WTC11 (cell line): ENCODE measurements at regions not wholly inside any gene's neighbourhood (a gene's known extent, or its start where the extent isn't known, plus 50 kb on each side); places are given as distances from the start of the nearest gene placed in this dataset.

Source experiments
- ATAC-seq: fragments of 200-7000 bp; cut with Tn5 transposase; 2 replicates; pipeline ENCODE4 v1.10.0; 2021; ENCODE audit warnings: mild to moderate bottlenecking, moderate library complexity
- CTCF ChIA-PET: fragments of 300-600 bp; sonication (Branson Sonifier 250); formaldehyde crosslinking; loops from one replicate; lab custom pipeline; 2021; ENCODE audit warnings: antibody characterized with exemption; lab: Charles Lee
- POLR2A ChIA-PET: fragments of 350-600 bp; sonication (Branson Sonifier 250); formaldehyde crosslinking; loops from one replicate; lab custom pipeline; 2021; ENCODE audit warnings: antibody characterized with exemption; lab: Charles Lee
- DNase-seq: peaks from one replicate; pipeline ENCODE4 v3.0.0; 2021; ENCODE audit warnings: low spot score
- H3K27ac Mint-ChIP-seq: 2 replicates; pipeline ENCODE4 v1.8.0; 2021; ENCODE audit warnings: mixed read lengths
- H3K27me3 Mint-ChIP-seq: 2 replicates; pipeline ENCODE4 v1.8.0; 2021; ENCODE audit warnings: low read depth, mild to moderate bottlenecking, moderate library complexity, mixed read lengths
- H3K36me3 Mint-ChIP-seq: 2 replicates; pipeline ENCODE4 v1.8.0; 2021; ENCODE audit warnings: mixed read lengths
- H3K4me1 Mint-ChIP-seq: 2 replicates; pipeline ENCODE4 v1.8.0; 2022; ENCODE audit warnings: mixed read lengths
- H3K4me3 Mint-ChIP-seq: 2 replicates; pipeline ENCODE4 v1.8.0; 2021; ENCODE audit warnings: mild to moderate bottlenecking, moderate library complexity, mixed read lengths
- H3K9me3 Mint-ChIP-seq: 2 replicates; pipeline ENCODE4 v1.8.0; 2021; ENCODE audit warnings: mixed read lengths
- CBFB ChIP-seq: sonication (generic); formaldehyde crosslinking; IDR thresholded peaks from 2 replicates; pipeline ENCODE4 v1.8.1; 2022; ENCODE audit warnings: mild to moderate bottlenecking, low read depth, missing genetic modification reagents
- E2F1 ChIP-seq: sonication (generic); formaldehyde crosslinking; IDR thresholded peaks from 2 replicates; pipeline ENCODE4 v1.8.0; 2022; ENCODE audit warnings: mild to moderate bottlenecking, missing genetic modification reagents
- E2F5 ChIP-seq: sonication (generic); formaldehyde crosslinking; IDR thresholded peaks from 2 replicates; pipeline ENCODE4 v1.8.1; 2022; ENCODE audit warnings: mild to moderate bottlenecking, moderate library complexity, missing genetic modification reagents
- ERG ChIP-seq: fragments of 250-450 bp; sonication (Bioruptor Pico); IDR thresholded peaks from 2 replicates; pipeline ENCODE4 v1.8.0; 2021; ENCODE audit warnings: mild to moderate bottlenecking
- FOXJ3 ChIP-seq: sonication (generic); formaldehyde crosslinking; IDR thresholded peaks from 2 replicates; pipeline ENCODE4 v1.9.0; 2021; ENCODE audit warnings: missing genetic modification reagents, mild to moderate bottlenecking, borderline replicate concordance
- FOXK1 ChIP-seq: sonication (generic); formaldehyde crosslinking; IDR thresholded peaks from 2 replicates; pipeline ENCODE4 v1.8.0; 2022; ENCODE audit warnings: mild to moderate bottlenecking, moderate library complexity, missing genetic modification reagents
- HMGXB4 ChIP-seq: sonication (generic); formaldehyde crosslinking; IDR thresholded peaks from 2 replicates; pipeline ENCODE4 v1.8.1; 2023; ENCODE audit warnings: mild to moderate bottlenecking, moderate library complexity, missing genetic modification reagents
- IRF1 ChIP-seq: sonication (generic); formaldehyde crosslinking; IDR thresholded peaks from 2 replicates; pipeline ENCODE4 v1.8.0; 2023; ENCODE audit warnings: missing genetic modification reagents
- IRF2 ChIP-seq: sonication (generic); formaldehyde crosslinking; IDR thresholded peaks from 2 replicates; pipeline ENCODE4 v1.8.0; 2022; ENCODE audit warnings: low read depth, missing genetic modification reagents, borderline replicate concordance
- KAT7 ChIP-seq: sonication (generic); formaldehyde crosslinking; IDR thresholded peaks from 2 replicates; pipeline ENCODE4 v1.8.1; 2023; ENCODE audit warnings: missing genetic modification reagents, mild to moderate bottlenecking, borderline replicate concordance
- MXD4 ChIP-seq: fragments of 250-450 bp; sonication (Bioruptor Pico); IDR thresholded peaks from 2 replicates; pipeline ENCODE4 v1.8.0; 2021; ENCODE audit warnings: mild to moderate bottlenecking, moderate library complexity, borderline replicate concordance
- NFE2L1 ChIP-seq: sonication (generic); formaldehyde crosslinking; IDR thresholded peaks from 2 replicates; pipeline ENCODE4 v1.8.1; 2023; ENCODE audit warnings: missing genetic modification reagents
- NR2C2 ChIP-seq: sonication (generic); formaldehyde crosslinking; IDR thresholded peaks from 2 replicates; pipeline ENCODE4 v1.8.0; 2022; ENCODE audit warnings: mild to moderate bottlenecking, missing genetic modification reagents
- TCF7 ChIP-seq: sonication (generic); formaldehyde crosslinking; IDR thresholded peaks from 2 replicates; pipeline ENCODE4 v1.8.0; 2022; ENCODE audit warnings: mild to moderate bottlenecking, low read depth, missing genetic modification reagents, moderate library complexity
- ZBTB21 ChIP-seq: sonication (generic); formaldehyde crosslinking; IDR thresholded peaks from 2 replicates; pipeline ENCODE4 v1.8.1; 2023; ENCODE audit warnings: mild to moderate bottlenecking, missing genetic modification reagents, borderline replicate concordance
- ZNF219 ChIP-seq: sonication (generic); formaldehyde crosslinking; IDR thresholded peaks from 2 replicates; pipeline ENCODE4 v1.8.0; 2023; ENCODE audit warnings: missing genetic modification reagents, mild to moderate bottlenecking, borderline replicate concordance
- ZNF281 ChIP-seq: sonication (generic); formaldehyde crosslinking; IDR thresholded peaks from 2 replicates; pipeline ENCODE4 v1.8.0; 2023; ENCODE audit warnings: mild to moderate bottlenecking, missing genetic modification reagents
- ZNF416 ChIP-seq: fragments of 250-450 bp; sonication (Bioruptor Pico); IDR thresholded peaks from 2 replicates; pipeline ENCODE4 v1.9.0; 2021; ENCODE audit warnings: mild to moderate bottlenecking, inconsistent platforms
- ZNF532 ChIP-seq: fragments of 250-450 bp; sonication (Bioruptor Pico); IDR thresholded peaks from 2 replicates; pipeline ENCODE4 v1.9.0; 2021; ENCODE audit warnings: mild to moderate bottlenecking, borderline replicate concordance

- ATAC-seq (no peak), DNase-seq (no peak)
- POLR2A ChIA-PET, result no interaction called here
- H3K27me3 Mint-ChIP-seq, result peaks cover 42% of the 10 kb centered on the region
- H3K36me3 Mint-ChIP-seq, result peaks cover 6% of the 10 kb centered on the region; the same call in 1 of the 2 replicates
- no peak overlapping the region for H3K27ac Mint-ChIP-seq
- no peak overlapping the region for H3K4me3 Mint-ChIP-seq
- CTCF ChIA-PET, result no interaction called here
- peaks cover 22% of the 10 kb centered on the region for H3K4me1 Mint-ChIP-seq
- no peak for TF ChIP-seq IRF2 (CRISPR knock-in tag)
- TF ChIP-seq ZNF532 (CRISPR knock-in tag), result no peak
- TF ChIP-seq MXD4 (CRISPR knock-in tag), result no peak
- TF ChIP-seq ZNF416, result no peak
- TF ChIP-seq NFE2L1 (CRISPR knock-in tag), result no peak
- H3K9me3 Mint-ChIP-seq, result peaks cover 6% of the 10 kb centered on the region
These were observed 75.7 kb upstream of the PDE1C start for GRCh38 chr7:32145911-32146310.

- Mint-ChIP-seq H3K27me3 (peaks cover 33% of the 10 kb centered on the region), H3K9me3 (peaks cover 5% of the 10 kb centered on the region), H3K4me3 (no peak overlapping the region), H3K4me1 (peaks cover 10% of the 10 kb centered on the region), H3K36me3 (peaks cover 6% of the 10 kb centered on the region; the same call in 1 of the 2 replicates)
- ChIA-PET POLR2A (no interaction called here), CTCF (no interaction called here)
- ATAC-seq (no peak), DNase-seq (no peak)
- no peak for TF ChIP-seq CBFB (CRISPR knock-in tag)
- TF ChIP-seq FOXJ3, result no peak
- no peak for TF ChIP-seq KAT7
- TF ChIP-seq NR2C2 (CRISPR knock-in tag), result no peak
- no peak for TF ChIP-seq TCF7 (CRISPR knock-in tag)
- no peak for TF ChIP-seq E2F1 (CRISPR knock-in tag)
- TF ChIP-seq, all 79 proteins: peak for 0
- H3K27ac Mint-ChIP-seq, result no peak overlapping the region
These were observed 74.5 kb upstream of the PDE1C start for GRCh38 chr7:32144676-32145075.

- H3K4me1 Mint-ChIP-seq, result peaks cover 2% of the 10 kb centered on the region; the same call in 1 of the 2 replicates
- DNase-seq, result no peak
- ChIA-PET POLR2A (no interaction called here), CTCF (interaction anchor here (0.8 to 1.2 kb wide), 2 partner anchors 19 to 329 kb away, joined by 3 read pairs; no protein-coding TSS in a partner anchor)
- no peak overlapping the region for H3K4me3 Mint-ChIP-seq
- peaks cover 22% of the 10 kb centered on the region for H3K27me3 Mint-ChIP-seq
- ATAC-seq, result no peak
- peaks cover 6% of the 10 kb centered on the region; the same call in 1 of the 2 replicates for H3K36me3 Mint-ChIP-seq
- H3K27ac Mint-ChIP-seq, result no peak overlapping the region
- peaks cover 5% of the 10 kb centered on the region for H3K9me3 Mint-ChIP-seq
- TF ChIP-seq FOXK1 (CRISPR knock-in tag) (no peak), HMGXB4 (CRISPR knock-in tag) (no peak), NFE2L1 (CRISPR knock-in tag) (no peak), ERG (no peak), E2F5 (no peak), ZBTB21 (CRISPR knock-in tag) (no peak), ZNF219 (no peak), IRF1 (no peak), ZNF281 (CRISPR knock-in tag) (no peak)
These were observed 73.1 kb upstream of the PDE1C start for GRCh38 chr7:32143301-32143700.
